ENCODE measurements at regions not wholly inside any gene's neighbourhood (a gene's known extent, or its start where the extent isn't known, plus 50 kb on each side); places are given as distances from the start of the nearest gene placed in this dataset.
"Not testable (repeated sequence)": the region's sequence is repeated elsewhere in the genome, so short reads cannot be mapped to it uniquely, and the experiment has no call there.

- Histone ChIP-seq H3K4me3 (no peak overlapping the region), H3K36me3 (no peaks in the 10 kb centered on the region), H3K27me3 (replicated peaks) (no peaks in the 10 kb centered on the region), H3K27ac (no peak overlapping the region), H3K4me1 (replicated peaks) (no peaks in the 10 kb centered on the region), H3K9me3 (replicated peaks) (no peaks in the 10 kb centered on the region)
- DNase-seq (ENCODE audit: low read depth in 1 of 2, low spot score in 2 of 2) = no peak
Measured at GRCh38 chr6:6736791-6737654, 148.5 kb downstream of the LY86 start.

DNA sequence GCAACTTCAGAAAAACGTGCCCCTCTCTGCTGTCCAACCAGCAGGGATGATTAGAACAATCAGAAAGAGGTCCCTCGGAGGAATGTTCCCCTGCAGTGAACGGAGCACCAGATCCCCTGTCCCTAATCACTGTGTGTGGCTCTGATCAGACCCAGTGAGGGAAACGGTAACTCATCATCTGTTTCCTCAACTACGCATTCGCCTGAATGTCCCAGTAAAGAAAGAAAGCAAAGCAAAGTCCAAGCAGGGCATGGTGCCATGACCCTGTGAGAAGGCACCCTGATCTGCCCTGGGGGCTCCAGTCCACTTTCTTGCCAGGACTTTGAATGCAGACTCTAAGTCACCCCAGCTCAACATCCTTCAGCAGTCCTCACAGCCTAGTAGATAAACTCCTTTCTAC, 149.2 kb downstream of the LY86 start:
- Histone ChIP-seq H3K27me3 (replicated peaks) (no peaks in the 10 kb centered on the region), H3K4me3 (no peak overlapping the region), H3K9me3 (replicated peaks) (no peaks in the 10 kb centered on the region), H3K27ac (no peak overlapping the region), H3K36me3 (no peaks in the 10 kb centered on the region), H3K4me1 (replicated peaks) (no peaks in the 10 kb centered on the region)
- DNase-seq (ENCODE audit: low read depth in 1 of 2, low spot score in 2 of 2) = no peak

DNA sequence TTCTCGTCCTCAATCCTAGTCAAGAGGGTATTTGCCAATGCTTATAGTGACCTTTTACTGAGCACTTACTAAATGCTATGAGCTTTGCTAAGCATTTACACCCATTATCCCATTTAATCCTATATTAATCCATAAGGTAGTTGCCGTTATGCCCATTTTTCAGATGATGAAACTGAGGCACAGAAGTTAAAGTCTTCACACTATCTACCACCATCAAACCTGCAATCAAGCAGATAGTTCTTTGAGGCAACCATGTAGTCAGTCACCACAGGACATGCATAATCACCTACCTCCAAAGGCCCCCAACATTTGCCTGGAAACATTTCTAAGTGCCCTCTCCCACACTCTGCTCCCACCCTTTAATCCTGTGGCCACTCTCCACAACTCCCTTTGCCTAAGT, 149.6 kb downstream of the LY86 start:
- no peak for DNase-seq (ENCODE audit: low read depth in 1 of 2, low spot score in 2 of 2)
- Histone ChIP-seq H3K27me3 (replicated peaks) (no peaks in the 10 kb centered on the region), H3K27ac (no peak overlapping the region), H3K36me3 (no peaks in the 10 kb centered on the region), H3K4me1 (replicated peaks) (no peaks in the 10 kb centered on the region), H3K9me3 (replicated peaks) (no peaks in the 10 kb centered on the region), H3K4me3 (no peak overlapping the region)

- no peak for DNase-seq (ENCODE audit: low read depth in 1 of 2, low spot score in 2 of 2)
Measured at GRCh38 chr6:6738922-6739716, 150.6 kb downstream of the LY86 start.

GRCh38 chr6:6740595-6740994, 152.1 kb downstream of the LY86 start:
- Histone ChIP-seq H3K36me3 (no peaks in the 10 kb centered on the region), H3K9me3 (replicated peaks) (no peaks in the 10 kb centered on the region), H3K27ac (no peak overlapping the region), H3K27me3 (replicated peaks) (no peaks in the 10 kb centered on the region), H3K4me1 (replicated peaks) (no peaks in the 10 kb centered on the region), H3K4me3 (no peak overlapping the region)
- no peak for DNase-seq (ENCODE audit: low read depth in 1 of 2, low spot score in 2 of 2)

More at GRCh38 chr6:6738922-6739716, 150.6 kb downstream of the LY86 start:
- no peak overlapping the region for H3K4me3 ChIP-seq
- no peaks in the 10 kb centered on the region for H3K4me1 ChIP-seq (replicated peaks)
- H3K9me3 ChIP-seq (replicated peaks) = no peaks in the 10 kb centered on the region
- H3K36me3 ChIP-seq = no peaks in the 10 kb centered on the region
- H3K27ac ChIP-seq = no peak overlapping the region
- no peaks in the 10 kb centered on the region for H3K27me3 ChIP-seq (replicated peaks)

GRCh38 chr6:6741264-6741663, 152.7 kb downstream of the LY86 start:
- DNase-seq (ENCODE audit: low read depth in 1 of 2, low spot score in 2 of 2) = no peak
- H3K4me3 ChIP-seq = no peak overlapping the region
- H3K36me3 ChIP-seq = no peaks in the 10 kb centered on the region
- no peaks in the 10 kb centered on the region for H3K4me1 ChIP-seq (replicated peaks)
- H3K27me3 ChIP-seq (replicated peaks) = no peaks in the 10 kb centered on the region
- H3K9me3 ChIP-seq (replicated peaks) = no peaks in the 10 kb centered on the region
- no peak overlapping the region for H3K27ac ChIP-seq

DNA sequence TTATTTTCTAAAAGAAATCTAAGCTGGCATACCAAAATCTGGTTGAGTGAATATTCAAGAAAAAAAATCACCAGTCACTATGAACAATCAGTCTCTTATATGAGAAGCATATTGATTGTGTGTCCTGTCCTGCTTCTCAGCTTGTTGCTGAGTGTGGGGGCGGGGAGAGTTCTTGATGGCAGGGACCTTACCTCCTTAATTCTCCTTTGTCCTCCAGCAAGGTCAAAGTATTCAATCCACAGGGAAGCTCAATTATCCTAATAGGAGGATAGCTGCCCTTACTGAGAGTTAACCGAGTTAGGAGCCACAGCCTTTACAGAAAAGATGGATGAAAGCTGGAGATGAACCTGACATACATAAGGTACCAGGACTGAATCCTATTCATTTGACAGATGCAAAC, 154.0 kb downstream of the LY86 start:
- Histone ChIP-seq H3K9me3 (replicated peaks) (no peaks in the 10 kb centered on the region), H3K4me3 (no peak overlapping the region), H3K27ac (no peak overlapping the region), H3K27me3 (replicated peaks) (no peaks in the 10 kb centered on the region), H3K4me1 (replicated peaks) (no peaks in the 10 kb centered on the region), H3K36me3 (no peaks in the 10 kb centered on the region)
- no peak for DNase-seq (ENCODE audit: low read depth in 1 of 2, low spot score in 2 of 2)

DNA sequence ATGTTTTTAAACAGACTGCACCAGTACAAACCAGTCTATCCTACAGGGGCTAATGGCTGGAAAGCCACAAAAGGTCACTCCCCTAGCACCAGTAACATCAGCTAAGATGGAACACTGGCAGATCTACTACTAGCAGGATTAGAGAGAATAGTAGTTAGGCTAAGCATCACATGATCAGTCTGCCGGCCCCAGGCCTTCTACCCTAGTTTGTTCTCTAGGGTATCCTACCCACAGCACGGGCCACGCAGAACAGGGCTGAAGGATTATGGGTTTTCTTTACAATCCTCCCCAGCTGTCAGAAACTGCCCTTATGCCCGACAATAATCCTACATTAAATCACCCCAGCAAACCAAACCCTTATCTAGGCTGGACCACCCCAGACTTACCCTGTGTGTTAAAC, 156.0 kb downstream of the LY86 start:
- Histone ChIP-seq H3K36me3 (no peaks in the 10 kb centered on the region), H3K4me3 (no peak overlapping the region), H3K27ac (no peak overlapping the region), H3K27me3 (replicated peaks) (no peaks in the 10 kb centered on the region), H3K4me1 (replicated peaks) (peaks cover 1% of the 10 kb centered on the region), H3K9me3 (replicated peaks) (no peaks in the 10 kb centered on the region)
- no peak for DNase-seq (ENCODE audit: low read depth in 1 of 2, low spot score in 2 of 2)

DNA sequence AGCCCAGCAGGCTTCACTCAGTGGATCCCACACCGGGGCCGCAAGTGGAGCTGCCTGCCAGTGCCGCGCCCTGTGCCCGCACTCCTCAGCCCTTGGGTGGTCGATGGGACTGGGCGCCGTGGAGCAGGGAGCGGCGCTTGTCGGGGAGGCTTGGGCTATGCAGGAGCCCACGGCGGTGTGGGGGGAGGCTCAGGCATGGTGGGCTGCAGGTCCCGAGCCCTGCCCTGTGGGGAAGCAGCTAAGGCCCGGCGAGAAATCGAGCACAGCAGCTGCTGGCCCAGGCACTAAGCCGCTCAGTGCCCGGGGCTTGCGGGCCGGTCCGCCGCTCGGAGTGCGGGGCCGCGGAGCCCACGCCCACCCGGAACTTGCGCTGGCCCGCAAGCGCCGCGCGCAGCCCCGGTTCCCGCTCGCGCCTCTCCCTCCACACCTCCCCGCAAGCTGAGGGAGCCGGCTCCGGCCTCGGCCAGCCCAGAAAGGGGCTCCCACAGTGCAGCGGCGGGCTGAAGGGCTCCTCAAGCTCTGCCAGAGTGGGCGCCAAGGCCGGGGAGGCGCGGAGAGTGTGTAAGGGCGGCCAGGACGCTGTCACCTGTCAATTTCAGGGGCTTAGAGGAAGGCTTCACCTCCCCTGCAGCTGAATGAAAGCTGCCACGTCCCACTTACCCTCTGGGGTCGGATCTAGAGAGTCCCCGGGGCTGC, 157.3 kb downstream of the LY86 start:
- H3K9me3 ChIP-seq (replicated peaks); H3K36me3 ChIP-seq; H3K4me3 ChIP-seq; DNase-seq (ENCODE audit: low read depth in 1 of 2, low spot score in 2 of 2); H3K27ac ChIP-seq; H3K4me1 ChIP-seq (replicated peaks); H3K27me3 ChIP-seq (replicated peaks): not testable (repeated sequence)

DNA sequence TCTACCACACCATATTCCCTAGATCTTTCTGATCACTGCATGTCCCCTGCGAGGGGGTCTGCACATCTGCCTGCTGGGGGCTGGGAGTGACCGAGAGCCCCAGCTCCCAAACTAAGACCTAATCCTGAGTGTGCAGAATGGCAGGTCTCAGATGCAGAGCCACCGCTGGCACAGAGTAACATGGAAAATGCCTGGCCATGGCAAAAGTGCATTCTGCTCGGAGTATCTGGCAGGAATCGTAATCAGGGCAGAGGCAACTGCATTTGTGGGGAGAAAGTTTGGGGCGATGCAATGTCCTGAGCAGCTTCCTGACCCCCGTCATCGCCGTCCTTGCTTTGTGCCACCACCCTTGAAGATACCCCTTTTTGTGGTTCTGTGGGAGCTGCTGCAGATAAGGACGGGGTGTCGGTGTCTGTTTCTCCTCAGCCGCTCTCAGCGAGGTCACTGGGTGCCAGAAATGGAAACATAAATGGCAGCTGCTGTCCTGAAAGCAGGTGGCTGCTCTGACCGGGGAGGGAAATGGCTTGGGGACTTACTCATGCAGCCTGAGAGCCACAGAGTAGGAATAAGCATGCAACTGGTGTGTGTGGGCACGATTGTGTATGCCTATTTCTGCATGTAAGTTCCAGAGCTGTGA, 157.9 kb downstream of the LY86 start:
- H3K27ac ChIP-seq = no peak overlapping the region
- no peaks in the 10 kb centered on the region for H3K36me3 ChIP-seq
- H3K4me3 ChIP-seq = no peak overlapping the region
- no peak for DNase-seq (ENCODE audit: low read depth in 1 of 2, low spot score in 2 of 2)
- H3K27me3 ChIP-seq (replicated peaks) = no peaks in the 10 kb centered on the region
- H3K4me1 ChIP-seq (replicated peaks) = peaks cover 8% of the 10 kb centered on the region
- H3K9me3 ChIP-seq (replicated peaks) = no peaks in the 10 kb centered on the region

DNA sequence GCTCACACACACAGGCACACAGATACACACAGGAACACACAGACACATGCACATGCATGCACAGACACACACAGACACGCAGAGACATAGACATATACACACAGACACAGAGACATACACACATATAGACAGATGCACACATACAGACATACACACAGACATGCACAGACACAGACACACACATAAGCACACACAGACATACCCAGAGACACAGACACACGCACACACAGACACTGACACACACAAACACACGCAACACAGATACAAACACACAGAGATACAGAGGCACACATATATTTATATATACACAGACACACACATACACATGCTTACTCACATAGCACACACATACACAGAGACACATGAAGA, 158.4 kb downstream of the LY86 start:
- DNase-seq (ENCODE audit: low read depth in 1 of 2, low spot score in 2 of 2) = no peak
- Histone ChIP-seq H3K36me3 (no peaks in the 10 kb centered on the region), H3K9me3 (replicated peaks) (no peaks in the 10 kb centered on the region), H3K27ac (no peak overlapping the region), H3K4me1 (replicated peaks) (peaks cover 8% of the 10 kb centered on the region), H3K27me3 (replicated peaks) (no peaks in the 10 kb centered on the region), H3K4me3 (no peak overlapping the region)

DNA sequence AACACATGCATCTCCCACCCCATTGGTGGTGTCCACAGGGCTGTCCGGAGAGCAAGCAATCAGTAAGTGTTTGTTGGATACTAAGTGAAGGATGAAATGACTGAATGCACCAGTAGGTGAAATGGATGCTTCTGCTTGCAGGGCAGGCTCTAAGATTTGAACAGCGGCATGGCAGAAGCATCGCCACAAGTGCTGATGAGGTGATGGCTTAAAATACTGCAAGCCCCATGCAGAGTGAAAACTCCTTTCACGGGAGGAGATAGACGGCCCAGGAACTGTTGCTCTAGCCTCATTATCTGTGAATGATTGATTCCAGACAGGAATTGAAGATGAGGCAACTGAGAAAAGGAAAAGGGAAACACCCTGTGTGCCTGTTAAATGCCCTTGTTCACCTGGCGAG, 158.9 kb downstream of the LY86 start:
- H3K4me3 ChIP-seq = no peak overlapping the region
- H3K27me3 ChIP-seq (replicated peaks) = no peaks in the 10 kb centered on the region
- H3K9me3 ChIP-seq (replicated peaks) = no peaks in the 10 kb centered on the region
- no peak overlapping the region for H3K27ac ChIP-seq
- no peak for DNase-seq (ENCODE audit: low read depth in 1 of 2, low spot score in 2 of 2)
- H3K36me3 ChIP-seq = no peaks in the 10 kb centered on the region
- H3K4me1 ChIP-seq (replicated peaks) = peaks cover 8% of the 10 kb centered on the region

DNA sequence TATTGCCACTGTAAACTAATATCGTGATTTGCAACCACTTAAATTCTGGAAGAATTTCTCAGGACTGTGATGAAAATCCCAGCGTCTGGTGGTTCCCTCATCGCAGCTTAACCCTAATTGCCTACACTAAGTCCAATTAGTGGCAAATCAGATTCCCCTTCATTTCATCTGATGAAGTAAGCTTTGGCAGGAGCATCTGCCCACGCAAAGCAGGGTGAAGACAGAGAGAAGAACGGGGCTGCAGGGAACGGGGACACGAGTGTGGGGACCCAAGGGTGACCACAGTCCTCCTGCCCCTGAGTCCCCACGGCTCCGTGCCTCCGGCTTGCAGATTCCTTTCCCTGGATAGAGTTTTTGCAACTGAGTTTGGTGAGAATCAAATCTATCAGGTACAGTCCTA, 159.5 kb downstream of the LY86 start:
- Histone ChIP-seq H3K27ac (no peak overlapping the region), H3K9me3 (replicated peaks) (no peaks in the 10 kb centered on the region), H3K27me3 (replicated peaks) (no peaks in the 10 kb centered on the region), H3K36me3 (no peaks in the 10 kb centered on the region), H3K4me3 (no peak overlapping the region), H3K4me1 (replicated peaks) (peaks cover 8% of the 10 kb centered on the region)
- no peak for DNase-seq (ENCODE audit: low read depth in 1 of 2, low spot score in 2 of 2)
